ENCODE measurements at regions not wholly inside any gene's neighbourhood (a gene's known extent, or its start where the extent isn't known, plus 50 kb on each side); places are given as distances from the start of the nearest gene placed in this dataset.

DNA sequence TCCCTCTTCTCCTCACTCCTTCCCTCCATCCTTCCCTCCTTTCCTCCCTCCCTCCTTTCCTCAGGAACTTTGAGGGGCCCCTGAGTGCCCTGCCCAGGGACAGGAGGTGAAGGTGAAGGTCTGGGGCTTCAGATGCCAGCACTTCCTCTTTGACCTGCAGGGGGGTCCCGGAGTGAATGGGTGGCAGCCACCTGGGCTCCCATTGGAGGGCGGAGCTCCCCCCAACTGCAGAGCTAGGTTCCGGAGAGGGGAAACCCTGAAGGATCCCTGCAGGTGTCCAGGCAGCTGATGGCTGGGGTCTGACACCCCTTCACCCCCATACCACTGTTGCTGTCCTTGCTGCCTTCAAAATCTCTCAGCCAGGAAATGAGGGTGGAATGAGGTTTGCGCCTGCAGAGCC, 1131.3 kb downstream of the BRD1 start:
- H3K27ac ChIP-seq, result no peak overlapping the region
- no peaks in the 10 kb centered on the region for H3K9me3 ChIP-seq (replicated peaks in 1 of 3)
- H3K27me3 ChIP-seq, result no peaks in the 10 kb centered on the region
- H3K36me3 ChIP-seq (replicated peaks in 1 of 2), result no peaks in the 10 kb centered on the region
- H3K4me3 ChIP-seq, result no peak overlapping the region
- H3K4me1 ChIP-seq (replicated peaks in 1 of 2), result peaks cover 0 to 6% of the 10 kb centered on the region in 2 donors
- TF ChIP-seq, protein P1, sequence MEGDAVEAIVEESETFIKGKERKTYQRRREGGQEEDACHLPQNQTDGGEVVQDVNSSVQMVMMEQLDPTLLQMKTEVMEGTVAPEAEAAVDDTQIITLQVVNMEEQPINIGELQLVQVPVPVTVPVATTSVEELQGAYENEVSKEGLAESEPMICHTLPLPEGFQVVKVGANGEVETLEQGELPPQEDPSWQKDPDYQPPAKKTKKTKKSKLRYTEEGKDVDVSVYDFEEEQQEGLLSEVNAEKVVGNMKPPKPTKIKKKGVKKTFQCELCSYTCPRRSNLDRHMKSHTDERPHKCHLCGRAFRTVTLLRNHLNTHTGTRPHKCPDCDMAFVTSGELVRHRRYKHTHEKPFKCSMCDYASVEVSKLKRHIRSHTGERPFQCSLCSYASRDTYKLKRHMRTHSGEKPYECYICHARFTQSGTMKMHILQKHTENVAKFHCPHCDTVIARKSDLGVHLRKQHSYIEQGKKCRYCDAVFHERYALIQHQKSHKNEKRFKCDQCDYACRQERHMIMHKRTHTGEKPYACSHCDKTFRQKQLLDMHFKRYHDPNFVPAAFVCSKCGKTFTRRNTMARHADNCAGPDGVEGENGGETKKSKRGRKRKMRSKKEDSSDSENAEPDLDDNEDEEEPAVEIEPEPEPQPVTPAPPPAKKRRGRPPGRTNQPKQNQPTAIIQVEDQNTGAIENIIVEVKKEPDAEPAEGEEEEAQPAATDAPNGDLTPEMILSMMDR (IDR thresholded peaks at IDR 0.05), result no peak
- TF ChIP-seq POLR2A (IDR thresholded peaks at IDR 0.05), result no peak
- intact Hi-C loops (cut with DNase I), result no loop called here
- no peak for DNase-seq
- WGBS, 4 donors, result 50 to 86% (median 77%) methylated on average over 3 to 4 of the region's 4 CpGs

- DNase-seq, result no peak
- Histone ChIP-seq H3K4me3 (no peak overlapping the region), H3K36me3 (replicated peaks in 1 of 2) (no peaks in the 10 kb centered on the region), H3K4me1 (replicated peaks in 1 of 2) (peaks cover 0 to 6% of the 10 kb centered on the region in 2 donors), H3K27ac (no peak overlapping the region), H3K9me3 (replicated peaks in 1 of 3) (no peaks in the 10 kb centered on the region), H3K27me3 (no peaks in the 10 kb centered on the region)
- WGBS, 4 donors, result 73 to 89% (median 87%) methylated on average over 12 to 19 of the region's 19 CpGs
- TF ChIP-seq, protein P1 (IDR thresholded peaks at IDR 0.05), result no peak
- TF ChIP-seq POLR2A (IDR thresholded peaks at IDR 0.05), result no peak
- intact Hi-C loops (cut with DNase I), result no loop called here
Measured at GRCh38 chr22:48695731-48696305, 1131.9 kb downstream of the BRD1 start.

DNA sequence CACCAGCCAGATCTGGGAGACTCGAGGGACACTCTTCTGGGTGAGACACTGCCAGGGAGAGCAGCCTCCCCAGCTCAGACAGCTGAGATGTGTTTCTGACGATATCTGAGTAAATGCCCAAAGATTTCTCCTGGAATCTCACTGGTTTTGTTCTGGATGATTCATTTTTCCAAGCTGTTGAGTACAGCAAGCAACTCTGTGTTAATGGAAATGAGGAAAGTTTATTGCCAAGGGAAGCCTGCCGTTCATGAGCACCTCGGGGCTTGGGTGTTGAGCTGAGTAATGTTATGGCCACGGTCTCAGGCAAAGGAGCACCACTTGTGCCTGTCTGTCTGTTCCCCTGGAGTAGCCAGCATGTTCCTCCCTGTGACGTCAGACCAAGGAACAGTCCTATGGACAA, 1132.4 kb downstream of the BRD1 start:
- TF ChIP-seq, protein P1 (IDR thresholded peaks at IDR 0.05), result no peak
- TF ChIP-seq POLR2A (IDR thresholded peaks at IDR 0.05), result no peak
- Histone ChIP-seq H3K27me3 (no peaks in the 10 kb centered on the region), H3K36me3 (replicated peaks in 1 of 2) (no peaks in the 10 kb centered on the region), H3K27ac (no peak overlapping the region), H3K9me3 (replicated peaks in 1 of 3) (no peaks in the 10 kb centered on the region), H3K4me1 (replicated peaks in 1 of 2) (peaks cover 0 to 6% of the 10 kb centered on the region in 2 donors), H3K4me3 (no peak overlapping the region)
- WGBS, 4 donors, result 71 to 85% (median 73%) methylated on average over 6 of the region's 6 CpGs
- intact Hi-C loops (cut with DNase I), result no loop called here
- no peak for DNase-seq

DNA sequence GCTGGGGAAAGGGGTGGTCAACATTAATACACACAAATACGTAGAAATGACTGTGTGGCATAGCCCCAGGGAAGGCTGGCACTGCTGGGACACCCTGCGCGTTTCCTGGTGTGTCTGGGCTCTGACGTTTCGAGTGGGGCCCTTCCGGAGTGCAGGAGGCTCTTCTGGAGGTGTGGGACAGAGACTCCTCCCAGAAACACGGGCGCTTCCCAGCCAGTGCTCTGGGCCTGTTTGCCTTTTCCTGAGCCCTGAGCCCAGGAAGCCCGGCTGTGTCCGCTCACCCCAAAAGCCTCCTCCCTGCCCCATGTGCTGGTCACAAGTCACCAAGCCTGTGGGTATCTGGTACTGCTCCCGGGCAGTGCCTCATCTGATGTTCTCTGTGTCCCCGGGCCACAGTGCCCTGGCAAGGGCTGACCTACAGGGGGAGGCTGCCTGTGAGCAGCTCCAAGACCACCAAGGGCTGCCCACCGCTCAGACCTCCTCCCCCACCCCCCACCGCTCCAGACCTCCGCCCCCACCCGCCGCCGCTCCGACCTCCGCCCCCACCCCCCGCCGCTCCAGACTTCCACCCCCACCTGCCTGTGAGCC, 1133.3 kb downstream of the BRD1 start:
- H3K27ac ChIP-seq, result no peak overlapping the region
- TF ChIP-seq POLR2A (IDR thresholded peaks at IDR 0.05), result no peak
- TF ChIP-seq, protein P1 (IDR thresholded peaks at IDR 0.05), result no peak
- H3K4me3 ChIP-seq, result no peak overlapping the region
- 74 to 100% (median 83%) methylated on average over 2 to 21 of the region's 22 CpGs for WGBS, 4 donors
- H3K9me3 ChIP-seq (replicated peaks in 1 of 3), result no peaks in the 10 kb centered on the region
- no peak for DNase-seq
- intact Hi-C loops (cut with DNase I), result no loop called here
- H3K27me3 ChIP-seq, result no peaks in the 10 kb centered on the region
- H3K4me1 ChIP-seq (replicated peaks in 1 of 2), result peaks cover 0 to 6% of the 10 kb centered on the region in 2 donors
- H3K36me3 ChIP-seq (replicated peaks in 1 of 2), result no peaks in the 10 kb centered on the region

All from adrenal gland (tissue), 9 donors.